Kidney epithelial cell (primary cell): ENCODE measurements at regions not wholly inside any gene's neighbourhood (a gene's known extent, or its start where the extent isn't known, plus 50 kb on each side); places are given as distances from the start of the nearest gene placed in this dataset.
"Not testable (repeated sequence)": the region's sequence is repeated elsewhere in the genome, so short reads cannot be mapped to it uniquely, and the experiment has no call there.

Experiments
- DNase-seq: peaks from one replicate; pipeline ENCODE4 v3.0.0-alpha.2; 2010; ENCODE audit warnings: low read depth
- H3K27me3 ChIP-seq: 2 replicates; pipeline ENCODE4 v1.6.0; 2011; ENCODE audit warnings: low read length; ENCODE audit not compliant: control insufficient read depth, insufficient read depth
- H3K36me3 ChIP-seq: 2 replicates; pipeline ENCODE4 v1.5.1; 2011; ENCODE audit warnings: low read length; ENCODE audit not compliant: control insufficient read depth, insufficient read depth
- H3K4me3 ChIP-seq: 2 replicates; pipeline ENCODE4 v1.5.1; 2011; ENCODE audit warnings: low read depth, mild to moderate bottlenecking, control low read depth, low read length
- TF ChIP-seq, protein P1 (sequence below): IDR thresholded peaks from 2 replicates; pipeline ENCODE4 v1.5.1; 2011; ENCODE audit warnings: mild to moderate bottlenecking, moderate library complexity, low read length, control low read depth, inconsistent platforms; ENCODE audit not compliant: insufficient read depth, poor library complexity, severe bottlenecking

DNA sequence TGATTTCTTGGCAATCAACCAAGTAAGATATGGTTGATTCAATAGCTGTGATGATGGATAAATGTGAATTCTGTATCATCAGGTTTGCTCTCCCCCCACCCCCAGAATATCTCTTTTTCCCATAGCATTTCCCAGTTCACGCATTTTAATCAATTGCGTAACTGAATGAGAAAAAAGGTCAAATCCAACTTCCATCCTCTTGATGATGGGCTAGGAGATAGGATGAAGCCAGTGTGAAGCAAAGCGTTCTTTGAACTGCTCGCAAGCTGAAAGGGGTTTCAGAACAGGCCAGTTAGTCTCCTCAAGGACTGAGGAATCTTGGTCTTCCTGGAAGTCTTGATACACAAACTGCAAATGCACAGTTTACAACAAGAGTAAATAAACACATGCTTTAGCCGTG lies 94.5 kb upstream of the ARMC3 start:
- TF ChIP-seq, protein P1, sequence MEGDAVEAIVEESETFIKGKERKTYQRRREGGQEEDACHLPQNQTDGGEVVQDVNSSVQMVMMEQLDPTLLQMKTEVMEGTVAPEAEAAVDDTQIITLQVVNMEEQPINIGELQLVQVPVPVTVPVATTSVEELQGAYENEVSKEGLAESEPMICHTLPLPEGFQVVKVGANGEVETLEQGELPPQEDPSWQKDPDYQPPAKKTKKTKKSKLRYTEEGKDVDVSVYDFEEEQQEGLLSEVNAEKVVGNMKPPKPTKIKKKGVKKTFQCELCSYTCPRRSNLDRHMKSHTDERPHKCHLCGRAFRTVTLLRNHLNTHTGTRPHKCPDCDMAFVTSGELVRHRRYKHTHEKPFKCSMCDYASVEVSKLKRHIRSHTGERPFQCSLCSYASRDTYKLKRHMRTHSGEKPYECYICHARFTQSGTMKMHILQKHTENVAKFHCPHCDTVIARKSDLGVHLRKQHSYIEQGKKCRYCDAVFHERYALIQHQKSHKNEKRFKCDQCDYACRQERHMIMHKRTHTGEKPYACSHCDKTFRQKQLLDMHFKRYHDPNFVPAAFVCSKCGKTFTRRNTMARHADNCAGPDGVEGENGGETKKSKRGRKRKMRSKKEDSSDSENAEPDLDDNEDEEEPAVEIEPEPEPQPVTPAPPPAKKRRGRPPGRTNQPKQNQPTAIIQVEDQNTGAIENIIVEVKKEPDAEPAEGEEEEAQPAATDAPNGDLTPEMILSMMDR = no peak
- Histone ChIP-seq H3K4me3 (no peak overlapping the region), H3K27me3 (no peaks in the 10 kb centered on the region), H3K36me3 (no peaks in the 10 kb centered on the region)
- no peak for DNase-seq

DNA sequence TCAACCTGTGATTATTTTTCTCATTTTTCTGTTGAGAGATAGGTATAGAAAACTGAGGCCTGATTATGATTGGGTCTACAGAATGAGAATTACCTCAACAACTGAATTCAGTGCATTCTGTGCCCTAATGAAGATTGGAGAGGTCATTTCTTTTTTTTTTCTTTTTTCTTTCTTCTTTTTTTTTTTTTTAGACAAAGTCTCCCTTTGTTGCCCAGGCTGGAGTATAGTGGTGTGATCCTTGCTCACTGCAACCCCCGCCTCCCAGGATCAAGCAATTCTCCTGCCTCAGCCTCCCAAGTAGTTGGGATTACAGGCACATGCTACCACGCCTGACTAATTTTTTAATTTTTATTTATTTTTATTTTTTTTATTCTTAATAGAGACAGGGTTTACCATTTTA lies 95.0 kb upstream of the ARMC3 start:
- no peak for DNase-seq
- TF ChIP-seq, protein P1 = no peak
- no peak overlapping the region for H3K4me3 ChIP-seq
- no peaks in the 10 kb centered on the region for H3K27me3 ChIP-seq
- no peaks in the 10 kb centered on the region for H3K36me3 ChIP-seq

DNA sequence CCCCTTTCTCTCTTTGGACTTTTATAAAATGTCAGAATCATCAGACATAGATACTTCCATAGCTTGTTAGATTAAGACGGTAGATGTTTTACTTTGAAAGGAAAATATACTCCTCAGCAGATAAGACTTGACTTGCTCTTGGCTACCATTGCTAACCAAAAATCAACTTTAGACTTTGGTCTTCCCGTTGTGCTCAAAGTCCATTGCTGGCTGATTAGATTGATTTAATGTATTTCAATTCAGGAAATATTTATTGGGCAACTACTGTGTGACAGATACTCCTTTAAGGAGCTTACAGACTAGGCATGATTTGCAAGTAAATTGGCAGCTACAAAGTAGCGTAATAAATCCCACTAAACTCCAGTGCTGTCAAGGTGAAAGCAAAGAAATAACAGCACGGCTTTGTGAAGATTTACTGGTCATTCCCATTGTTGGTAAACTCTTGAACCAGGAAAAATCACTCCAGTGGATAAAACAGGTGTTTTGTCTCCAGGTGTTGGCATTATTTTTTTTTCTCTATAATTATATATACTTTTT lies 95.7 kb upstream of the ARMC3 start:
- H3K36me3 ChIP-seq = no peaks in the 10 kb centered on the region
- no peak for DNase-seq
- TF ChIP-seq, protein P1 = no peak
- H3K4me3 ChIP-seq = no peak overlapping the region
- H3K27me3 ChIP-seq = no peaks in the 10 kb centered on the region

DNA sequence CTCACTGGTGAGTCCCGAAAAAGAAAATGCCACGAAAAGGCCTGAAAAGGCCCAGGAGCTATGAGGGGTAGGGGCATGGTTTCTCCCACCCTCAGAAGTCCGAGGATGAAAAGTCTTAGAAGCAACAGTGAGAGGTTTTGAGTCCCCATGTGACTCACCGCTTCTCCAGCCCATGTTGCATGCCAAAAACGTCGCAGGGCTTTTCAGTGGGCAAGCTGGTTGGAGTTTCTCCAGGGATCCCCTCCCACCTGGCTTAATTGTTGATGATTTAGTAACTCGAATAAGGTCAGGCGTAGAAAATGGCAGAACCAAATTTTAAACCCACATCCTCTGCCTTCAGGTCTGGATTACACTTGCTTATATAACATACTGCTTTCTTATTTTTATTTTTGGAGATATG lies 96.3 kb upstream of the ARMC3 start:
- TF ChIP-seq, protein P1 = no peak
- Histone ChIP-seq H3K27me3 (no peaks in the 10 kb centered on the region), H3K4me3 (no peak overlapping the region), H3K36me3 (no peaks in the 10 kb centered on the region)
- no peak for DNase-seq

DNA sequence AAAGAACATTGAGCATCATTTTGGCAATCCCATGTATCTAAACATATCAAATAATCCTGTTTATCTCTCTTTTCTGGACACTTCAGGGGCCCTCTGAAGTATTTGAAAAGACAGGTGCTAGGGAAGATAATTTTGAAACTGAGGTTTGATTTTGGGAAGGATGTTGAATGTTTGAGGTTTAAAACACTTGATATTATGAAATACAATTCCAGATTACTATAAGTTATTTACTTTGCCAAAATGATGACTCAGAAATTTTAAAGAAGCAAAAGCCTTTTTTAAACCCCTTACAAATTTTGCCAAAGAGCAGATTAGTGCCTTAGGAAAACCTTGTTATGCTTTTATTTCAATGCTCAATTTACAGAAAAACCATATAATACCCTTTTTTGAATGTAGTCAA lies 99.1 kb upstream of the ARMC3 start:
- H3K27me3 ChIP-seq, DNase-seq, H3K4me3 ChIP-seq, H3K36me3 ChIP-seq: not testable (repeated sequence)

DNA sequence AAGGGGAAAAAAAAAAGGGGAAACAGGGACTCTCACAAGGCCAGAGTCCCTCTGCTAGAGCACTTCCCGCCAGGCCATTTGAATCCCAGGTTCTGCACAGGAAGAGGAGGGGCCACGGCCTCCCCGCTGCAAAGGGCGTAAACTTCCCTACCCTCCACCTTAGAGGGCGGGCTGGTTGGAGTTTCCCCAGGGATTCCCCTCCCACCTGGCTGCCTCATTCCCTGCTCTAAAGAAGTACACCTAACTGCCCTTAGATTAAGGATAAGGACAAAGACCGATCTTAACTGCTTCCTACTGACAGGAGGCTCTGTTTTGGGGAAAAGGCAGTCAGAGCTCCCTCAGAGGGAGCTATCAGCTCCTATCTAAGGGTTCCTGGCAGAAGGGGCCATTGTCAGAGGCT lies 102.0 kb upstream of the ARMC3 start:
- no peak for DNase-seq
- Histone ChIP-seq H3K27me3 (no peaks in the 10 kb centered on the region), H3K36me3 (no peaks in the 10 kb centered on the region), H3K4me3 (no peak overlapping the region)
- TF ChIP-seq, protein P1 = no peak
